Stimulated activated CD8-positive, alpha-beta memory T cell treated with anti-CD3 and anti-CD28 coated beads, Interleukin-7, amount 100 ng/mL, for 1 hour (primary cell): ENCODE measurements at regions not wholly inside any gene's neighbourhood (a gene's known extent, or its start where the extent isn't known, plus 50 kb on each side); places are given as distances from the start of the nearest gene placed in this dataset.
"Not testable (repeated sequence)": the region's sequence is repeated elsewhere in the genome, so short reads cannot be mapped to it uniquely, and the experiment has no call there.

Experiments
- DNase-seq, 2 donors: peaks; one replicate each; pipeline ENCODE4 v3.0.0-alpha.2; 2020; ENCODE audit warnings: low read depth in 2 of 2

- no peak for DNase-seq
These were observed 177.6 kb downstream of the STK31 start for GRCh38 chr7:23887660-23888059.

GRCh38 chr7:23888958-23889357 is 178.9 kb downstream of the STK31 start:
- no peak for DNase-seq

- no peak for DNase-seq
These were observed 179.5 kb downstream of the STK31 start for GRCh38 chr7:23889566-23889965.

- no peak for DNase-seq
These were observed 182.0 kb downstream of the STK31 start for GRCh38 chr7:23892019-23892418.

- no peak for DNase-seq
These were observed 183.3 kb downstream of the STK31 start for GRCh38 chr7:23893176-23893941.

- DNase-seq = peak in 1 of 2 donors; percentile 17
These were observed 184.2 kb downstream of the STK31 start for GRCh38 chr7:23893942-23894891.

GRCh38 chr7:23894892-23895569 is 185.0 kb downstream of the STK31 start:
- no peak for DNase-seq

- no peak for DNase-seq
These were observed 185.7 kb downstream of the STK31 start for GRCh38 chr7:23895666-23896096.

- DNase-seq = no peak
These were observed 188.6 kb downstream of the STK31 start for GRCh38 chr7:23898619-23899018.

- DNase-seq = not testable (repeated sequence)
These were observed 194.9 kb downstream of the STK31 start for GRCh38 chr7:23904901-23905300.

- no peak for DNase-seq
These were observed 197.0 kb downstream of the STK31 start for GRCh38 chr7:23907012-23907411.

- DNase-seq = no peak
These were observed 199.4 kb downstream of the STK31 start for GRCh38 chr7:23909426-23909825.

GRCh38 chr7:23912065-23912464 is 202.0 kb downstream of the STK31 start:
- DNase-seq = no peak

- no peak for DNase-seq
These were observed 203.0 kb downstream of the STK31 start for GRCh38 chr7:23913016-23913415.

- DNase-seq = no peak
These were observed 205.2 kb downstream of the STK31 start for GRCh38 chr7:23915236-23915635.

- DNase-seq = no peak
These were observed 208.3 kb downstream of the STK31 start for GRCh38 chr7:23918286-23918685.

- DNase-seq = no peak
These were observed 208.8 kb downstream of the STK31 start for GRCh38 chr7:23918856-23919255.

GRCh38 chr7:23925088-23925487 is 215.1 kb downstream of the STK31 start:
- no peak for DNase-seq

GRCh38 chr7:23927709-23928417 is 217.8 kb downstream of the STK31 start:
- no peak for DNase-seq

GRCh38 chr7:23928418-23928775 is 218.4 kb downstream of the STK31 start:
- no peak for DNase-seq

- no peak for DNase-seq
These were observed 220.3 kb downstream of the STK31 start for GRCh38 chr7:23930312-23930711.

- DNase-seq = no peak
These were observed 221.6 kb downstream of the STK31 start for GRCh38 chr7:23931633-23932032.
